DND-41 (cell line): ENCODE measurements at regions not wholly inside any gene's neighbourhood (a gene's known extent, or its start where the extent isn't known, plus 50 kb on each side); places are given as distances from the start of the nearest gene placed in this dataset.

Source experiments
- ATAC-seq: fragments of 200-7000 bp; cut with Tn5 transposase; 3 replicates; pipeline ENCODE4 v1.9.1; 2021; ENCODE audit warnings: low read depth; ENCODE audit not compliant: insufficient read depth
- DNase-seq: peaks from one replicate; pipeline ENCODE4 v3.0.0-alpha.2; 2020
- H2AFZ ChIP-seq: 2 replicates; pipeline ENCODE4 v1.6.0; 2012; ENCODE audit warnings: low read depth, low read length
- H3K27ac ChIP-seq: 2 replicates; pipeline ENCODE4 v1.5.1; 2012; ENCODE audit warnings: low read length, inconsistent platforms
- H3K27me3 ChIP-seq: fragments of 200-600 bp; sonication (generic); 2 replicates; pipeline ENCODE4 v1.6.0; 2012; ENCODE audit warnings: low read length, mild to moderate bottlenecking, inconsistent platforms; ENCODE audit not compliant: insufficient read depth, poor library complexity
- H3K36me3 ChIP-seq: 2 replicates; pipeline ENCODE4 v1.5.1; 2012; ENCODE audit warnings: low read length, inconsistent platforms; ENCODE audit not compliant: insufficient read depth
- H3K4me1 ChIP-seq: 2 replicates; pipeline ENCODE4 v1.5.1; 2012; ENCODE audit warnings: mild to moderate bottlenecking, low read length; ENCODE audit not compliant: insufficient read depth
- H3K4me2 ChIP-seq: 2 replicates; pipeline ENCODE4 v1.6.0; 2012; ENCODE audit warnings: mild to moderate bottlenecking, moderate library complexity, low read length, inconsistent platforms; ENCODE audit not compliant: insufficient read depth
- H3K4me3 ChIP-seq, 2 experiments: fragments of 200-600 bp in 1 of 2; shearing (Covaris generic) in 1 of 2; 2 replicates each; pipeline ENCODE4 v1.5.1; 2012 to 2016; ENCODE audit warnings: inconsistent platforms in 2 of 2, low read length in 2 of 2, mild to moderate bottlenecking in 2 of 2, low read depth in 1 of 2, moderate library complexity in 1 of 2
- H3K79me2 ChIP-seq: 2 replicates; pipeline ENCODE4 v1.6.0; 2012; ENCODE audit warnings: low read length, inconsistent platforms; ENCODE audit not compliant: insufficient read depth
- H3K9ac ChIP-seq: 2 replicates; pipeline ENCODE4 v1.6.0; 2012; ENCODE audit warnings: low read depth, mild to moderate bottlenecking, inconsistent platforms, low read length, moderate library complexity
- H3K9me3 ChIP-seq: 2 replicates; pipeline ENCODE4 v1.5.1; 2012; ENCODE audit warnings: low read length, moderate library complexity, mild to moderate bottlenecking, inconsistent platforms; ENCODE audit not compliant: insufficient read depth, severe bottlenecking
- H4K20me1 ChIP-seq: 2 replicates; pipeline ENCODE4 v1.6.0; 2012; ENCODE audit warnings: low read length; ENCODE audit not compliant: insufficient read depth
- EZH2 ChIP-seq: IDR thresholded peaks from 3 replicates; pipeline ENCODE4 v1.6.1; 2012; ENCODE audit warnings: borderline replicate concordance, low read depth, mild to moderate bottlenecking, moderate library complexity, low read length, inconsistent platforms; ENCODE audit not compliant: severe bottlenecking
- TF ChIP-seq, protein P1 (sequence below): IDR thresholded peaks from 2 replicates; pipeline ENCODE4 v1.5.1; 2012; ENCODE audit warnings: borderline replicate concordance, low read length, moderate library complexity, mild to moderate bottlenecking; ENCODE audit not compliant: poor library complexity, severe bottlenecking; ENCODE audit errors: extremely low read depth

DNA sequence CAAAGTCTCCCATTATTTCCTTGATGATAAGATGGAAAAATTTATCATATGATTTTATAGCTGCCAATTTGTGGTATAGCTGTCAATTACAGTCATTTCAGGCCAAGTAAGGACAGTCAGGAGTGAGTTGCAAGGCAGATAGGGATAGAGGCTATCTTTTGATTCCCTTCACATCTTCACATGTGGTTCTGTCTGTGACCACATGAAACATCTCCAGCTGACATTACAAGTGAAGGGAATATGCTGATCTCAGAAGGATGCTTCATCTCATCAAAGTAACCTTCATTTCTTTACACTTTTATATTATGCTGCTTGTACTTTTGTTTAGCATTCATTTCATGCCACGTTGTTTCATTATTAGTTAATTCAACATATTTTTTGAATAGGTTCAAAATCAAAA is 136.9 kb upstream of the CFAP20DC start:
- Histone ChIP-seq H3K79me2 (no peaks in the 10 kb centered on the region), H3K27me3 (no peaks in the 10 kb centered on the region), H3K4me3 (no peak overlapping the region), H4K20me1 (no peaks in the 10 kb centered on the region), H3K9ac (no peak overlapping the region), H3K4me2 (no peak overlapping the region), H3K36me3 (no peaks in the 10 kb centered on the region), H3K4me1 (no peaks in the 10 kb centered on the region), H2AFZ (no peak overlapping the region), H3K27ac (no peak overlapping the region), H3K9me3 (no peaks in the 10 kb centered on the region)
- ATAC-seq: peak; percentile 77
- peak; percentile 7 for DNase-seq
- TF ChIP-seq, protein P1, sequence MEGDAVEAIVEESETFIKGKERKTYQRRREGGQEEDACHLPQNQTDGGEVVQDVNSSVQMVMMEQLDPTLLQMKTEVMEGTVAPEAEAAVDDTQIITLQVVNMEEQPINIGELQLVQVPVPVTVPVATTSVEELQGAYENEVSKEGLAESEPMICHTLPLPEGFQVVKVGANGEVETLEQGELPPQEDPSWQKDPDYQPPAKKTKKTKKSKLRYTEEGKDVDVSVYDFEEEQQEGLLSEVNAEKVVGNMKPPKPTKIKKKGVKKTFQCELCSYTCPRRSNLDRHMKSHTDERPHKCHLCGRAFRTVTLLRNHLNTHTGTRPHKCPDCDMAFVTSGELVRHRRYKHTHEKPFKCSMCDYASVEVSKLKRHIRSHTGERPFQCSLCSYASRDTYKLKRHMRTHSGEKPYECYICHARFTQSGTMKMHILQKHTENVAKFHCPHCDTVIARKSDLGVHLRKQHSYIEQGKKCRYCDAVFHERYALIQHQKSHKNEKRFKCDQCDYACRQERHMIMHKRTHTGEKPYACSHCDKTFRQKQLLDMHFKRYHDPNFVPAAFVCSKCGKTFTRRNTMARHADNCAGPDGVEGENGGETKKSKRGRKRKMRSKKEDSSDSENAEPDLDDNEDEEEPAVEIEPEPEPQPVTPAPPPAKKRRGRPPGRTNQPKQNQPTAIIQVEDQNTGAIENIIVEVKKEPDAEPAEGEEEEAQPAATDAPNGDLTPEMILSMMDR: no peak
- no peak for TF ChIP-seq EZH2

GRCh38 chr3:59185591-59186369 is 136.0 kb upstream of the CFAP20DC start:
- no peak overlapping the region for H3K4me3 ChIP-seq
- ATAC-seq (no peak), DNase-seq (no peak)
- no peak overlapping the region for H2AFZ ChIP-seq
- no peak overlapping the region for H3K4me2 ChIP-seq
- H3K79me2 ChIP-seq: no peaks in the 10 kb centered on the region
- no peaks in the 10 kb centered on the region for H3K9me3 ChIP-seq
- H3K4me1 ChIP-seq: no peaks in the 10 kb centered on the region
- H3K9ac ChIP-seq: no peak overlapping the region
- H4K20me1 ChIP-seq: no peaks in the 10 kb centered on the region
- no peak overlapping the region for H3K27ac ChIP-seq
- no peaks in the 10 kb centered on the region for H3K36me3 ChIP-seq
- H3K27me3 ChIP-seq: no peaks in the 10 kb centered on the region
- TF ChIP-seq EZH2: no peak
- TF ChIP-seq, protein P1: no peak

GRCh38 chr3:59180006-59180405 is 130.2 kb upstream of the CFAP20DC start:
- no peaks in the 10 kb centered on the region for H4K20me1 ChIP-seq
- no peaks in the 10 kb centered on the region for H3K27me3 ChIP-seq
- H3K9me3 ChIP-seq: no peaks in the 10 kb centered on the region
- TF ChIP-seq EZH2: no peak
- TF ChIP-seq, protein P1: no peak
- H3K27ac ChIP-seq: no peak overlapping the region
- no peak overlapping the region for H3K9ac ChIP-seq
- H2AFZ ChIP-seq: no peak overlapping the region
- DNase-seq (no peak), ATAC-seq (no peak)
- no peak overlapping the region for H3K4me2 ChIP-seq
- no peaks in the 10 kb centered on the region for H3K4me1 ChIP-seq
- no peak overlapping the region for H3K4me3 ChIP-seq
- H3K79me2 ChIP-seq: no peaks in the 10 kb centered on the region
- no peaks in the 10 kb centered on the region for H3K36me3 ChIP-seq

- no peaks in the 10 kb centered on the region for H3K27me3 ChIP-seq
- ATAC-seq: no peak
- no peaks in the 10 kb centered on the region for H3K9me3 ChIP-seq
- H4K20me1 ChIP-seq: no peaks in the 10 kb centered on the region
- no peak for DNase-seq
- no peak overlapping the region for H3K4me2 ChIP-seq
- H3K4me1 ChIP-seq: no peaks in the 10 kb centered on the region
- no peaks in the 10 kb centered on the region for H3K79me2 ChIP-seq
- H3K36me3 ChIP-seq: no peaks in the 10 kb centered on the region
- H3K9ac ChIP-seq: no peak overlapping the region
- no peak overlapping the region for H2AFZ ChIP-seq
- no peak overlapping the region for H3K4me3 ChIP-seq
- no peak overlapping the region for H3K27ac ChIP-seq
- TF ChIP-seq, protein P1: no peak
- TF ChIP-seq EZH2: no peak
Observed at GRCh38 chr3:59178698-59179097, 128.9 kb upstream of the CFAP20DC start.
